ENCODE measurements at regions not wholly inside any gene's neighbourhood (a gene's known extent, or its start where the extent isn't known, plus 50 kb on each side); places are given as distances from the start of the nearest gene placed in this dataset.

DNA sequence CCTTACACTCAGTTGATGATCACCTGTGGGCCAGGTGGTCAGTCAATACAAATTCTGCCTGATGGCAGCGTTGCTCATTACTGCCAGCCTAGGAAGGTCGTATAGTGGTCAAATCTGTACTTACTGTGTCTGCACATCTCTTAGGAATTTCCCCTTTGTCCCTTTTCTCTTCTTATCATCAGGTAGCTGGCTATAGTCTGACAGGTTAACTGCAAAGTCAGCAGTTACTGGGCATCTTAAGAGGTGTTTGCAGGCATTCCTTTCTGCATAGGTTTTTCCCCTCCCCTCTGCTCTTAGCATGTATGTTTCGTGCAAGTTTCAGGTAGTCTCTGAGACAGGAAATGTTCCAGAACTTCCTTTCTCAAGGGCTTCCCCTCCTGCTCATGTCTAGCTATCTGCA is 298.7 kb downstream of the LRRIQ3 start:
- Histone ChIP-seq H3K27ac (ENCODE audit: low read length) (no peak overlapping the region), H3K79me2 (replicated peaks; ENCODE audit: insufficient read depth, low read length) (no peaks in the 10 kb centered on the region), H3K9me2 (ENCODE audit: insufficient read depth, low read length) (no peaks in the 10 kb centered on the region), H3K36me3 (ENCODE audit: insufficient read depth, low read length) (no peaks in the 10 kb centered on the region), H3K9me3 (ENCODE audit: low read length) (no peaks in the 10 kb centered on the region), H3F3A (ENCODE audit: insufficient read depth, low read length, poor library complexity, severe bottlenecking) (no peaks in the 10 kb centered on the region), H3K27me3 (ENCODE audit: insufficient read depth, low read depth, low read length) (no peaks in the 10 kb centered on the region), H3K4me3 (ENCODE audit: low read length) (no peak overlapping the region), H3K9ac (ENCODE audit: low read length) (no peak overlapping the region), H4K20me1 (ENCODE audit: insufficient read depth) (no peaks in the 10 kb centered on the region), H2AFZ (ENCODE audit: low read depth, low read length) (no peak overlapping the region), H3K4me2 (ENCODE audit: low read length) (no peak overlapping the region)
- TF ChIP-seq EP300 (conservative IDR thresholded peaks at IDR 0.05; ENCODE audit: poor library complexity, severe bottlenecking) (no peak), TAF1 (IDR thresholded peaks at IDR 0.05; ENCODE audit: low read depth) (no peak), RAD21 (conservative IDR thresholded peaks at IDR 0.05) (no peak)
- TF ChIP-seq, protein P1, sequence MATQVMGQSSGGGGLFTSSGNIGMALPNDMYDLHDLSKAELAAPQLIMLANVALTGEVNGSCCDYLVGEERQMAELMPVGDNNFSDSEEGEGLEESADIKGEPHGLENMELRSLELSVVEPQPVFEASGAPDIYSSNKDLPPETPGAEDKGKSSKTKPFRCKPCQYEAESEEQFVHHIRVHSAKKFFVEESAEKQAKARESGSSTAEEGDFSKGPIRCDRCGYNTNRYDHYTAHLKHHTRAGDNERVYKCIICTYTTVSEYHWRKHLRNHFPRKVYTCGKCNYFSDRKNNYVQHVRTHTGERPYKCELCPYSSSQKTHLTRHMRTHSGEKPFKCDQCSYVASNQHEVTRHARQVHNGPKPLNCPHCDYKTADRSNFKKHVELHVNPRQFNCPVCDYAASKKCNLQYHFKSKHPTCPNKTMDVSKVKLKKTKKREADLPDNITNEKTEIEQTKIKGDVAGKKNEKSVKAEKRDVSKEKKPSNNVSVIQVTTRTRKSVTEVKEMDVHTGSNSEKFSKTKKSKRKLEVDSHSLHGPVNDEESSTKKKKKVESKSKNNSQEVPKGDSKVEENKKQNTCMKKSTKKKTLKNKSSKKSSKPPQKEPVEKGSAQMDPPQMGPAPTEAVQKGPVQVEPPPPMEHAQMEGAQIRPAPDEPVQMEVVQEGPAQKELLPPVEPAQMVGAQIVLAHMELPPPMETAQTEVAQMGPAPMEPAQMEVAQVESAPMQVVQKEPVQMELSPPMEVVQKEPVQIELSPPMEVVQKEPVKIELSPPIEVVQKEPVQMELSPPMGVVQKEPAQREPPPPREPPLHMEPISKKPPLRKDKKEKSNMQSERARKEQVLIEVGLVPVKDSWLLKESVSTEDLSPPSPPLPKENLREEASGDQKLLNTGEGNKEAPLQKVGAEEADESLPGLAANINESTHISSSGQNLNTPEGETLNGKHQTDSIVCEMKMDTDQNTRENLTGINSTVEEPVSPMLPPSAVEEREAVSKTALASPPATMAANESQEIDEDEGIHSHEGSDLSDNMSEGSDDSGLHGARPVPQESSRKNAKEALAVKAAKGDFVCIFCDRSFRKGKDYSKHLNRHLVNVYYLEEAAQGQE (IDR thresholded peaks at IDR 0.05; ENCODE audit: borderline replicate concordance): no peak

DNA sequence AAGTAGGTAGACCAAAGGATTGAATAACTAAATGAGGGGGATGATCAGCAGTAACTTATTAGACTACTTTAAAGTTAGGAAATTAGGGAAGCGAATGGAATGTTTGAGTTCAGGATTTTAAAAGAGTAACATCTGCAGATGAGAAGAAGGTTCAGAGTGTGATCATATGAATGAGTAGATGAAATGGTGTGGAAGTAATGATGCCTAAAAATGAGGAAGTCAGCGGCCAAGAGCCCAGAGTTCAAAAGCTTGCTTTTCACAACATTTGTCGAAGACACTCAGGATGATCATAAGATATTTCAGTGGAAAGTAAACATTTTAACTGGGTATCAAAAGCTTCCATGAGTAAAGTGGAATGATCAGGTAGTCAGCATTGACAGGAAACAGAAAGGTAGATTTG is 299.4 kb downstream of the LRRIQ3 start:
- no peaks in the 10 kb centered on the region for H3K9me2 ChIP-seq (ENCODE audit: insufficient read depth, low read length)
- no peak overlapping the region for H3K27ac ChIP-seq (ENCODE audit: low read length)
- no peaks in the 10 kb centered on the region for H3F3A ChIP-seq (ENCODE audit: insufficient read depth, low read length, poor library complexity, severe bottlenecking)
- H3K4me3 ChIP-seq (ENCODE audit: low read length): no peak overlapping the region
- no peaks in the 10 kb centered on the region for H3K9me3 ChIP-seq (ENCODE audit: low read length)
- H2AFZ ChIP-seq (ENCODE audit: low read depth, low read length): no peak overlapping the region
- H3K27me3 ChIP-seq (ENCODE audit: insufficient read depth, low read depth, low read length): no peaks in the 10 kb centered on the region
- no peaks in the 10 kb centered on the region for H3K79me2 ChIP-seq (replicated peaks; ENCODE audit: insufficient read depth, low read length)
- no peak overlapping the region for H3K9ac ChIP-seq (ENCODE audit: low read length)
- H3K4me2 ChIP-seq (ENCODE audit: low read length): no peak overlapping the region
- TF ChIP-seq, protein P1 (IDR thresholded peaks at IDR 0.05; ENCODE audit: borderline replicate concordance): no peak
- TF ChIP-seq MXI1 (conservative IDR thresholded peaks at IDR 0.05; ENCODE audit: poor library complexity, severe bottlenecking) (no peak), EP300 (conservative IDR thresholded peaks at IDR 0.05; ENCODE audit: poor library complexity, severe bottlenecking) (no peak), TAF1 (IDR thresholded peaks at IDR 0.05; ENCODE audit: low read depth) (no peak), EZH2 (IDR thresholded peaks at IDR 0.05; ENCODE audit: borderline replicate concordance, insufficient read depth, low read length, poor library complexity, severe bottlenecking) (no peak), SMC3 (conservative IDR thresholded peaks at IDR 0.05; ENCODE audit: poor library complexity) (no peak), RAD21 (conservative IDR thresholded peaks at IDR 0.05) (no peak)
- H3K36me3 ChIP-seq (ENCODE audit: insufficient read depth, low read length): no peaks in the 10 kb centered on the region
- H4K20me1 ChIP-seq (ENCODE audit: insufficient read depth): no peaks in the 10 kb centered on the region
